K562 (cell line): ENCODE measurements at regions not wholly inside any gene's neighbourhood (a gene's known extent, or its start where the extent isn't known, plus 50 kb on each side); places are given as distances from the start of the nearest gene placed in this dataset.

Source experiments
- ASH1L ChIP-seq: fragments of 450-650 bp; IDR thresholded peaks from 2 replicates; pipeline ENCODE4 v1.6.1; 2018; ENCODE audit warnings: borderline replicate concordance, mild to moderate bottlenecking, low read depth; ENCODE audit not compliant: partially characterized antibody
- BHLHE40 ChIP-seq: IDR thresholded peaks from 2 replicates; pipeline ENCODE4 v1.6.1; 2011; ENCODE audit warnings: low read length, improper control_type of control experiment
- CTCF ChIP-seq, 3 experiments: IDR thresholded peaks in 2 of 3; conservative IDR thresholded peaks in 1 of 3; 2 replicates each; pipeline ENCODE4 v1.5.1; 2011 to 2012; ENCODE audit warnings: low read length in 3 of 3, mild to moderate bottlenecking in 3 of 3, control low read depth in 2 of 3, improper control_type of control experiment in 1 of 3, inconsistent platforms in 1 of 3, low read depth in 1 of 3, mixed read lengths in 1 of 3, moderate library complexity in 1 of 3; ENCODE audit not compliant: insufficient read depth in 2 of 3
- E2F6 ChIP-seq, 2 experiments: IDR thresholded peaks; 2 replicates each; pipeline ENCODE4 v1.6.1; 2011; ENCODE audit warnings: borderline replicate concordance in 1 of 2, control low read depth in 1 of 2, low read depth in 1 of 2, low read length in 1 of 2, mild to moderate bottlenecking in 1 of 2, mixed read lengths in 1 of 2, moderate library complexity in 1 of 2; ENCODE audit not compliant: insufficient read depth in 1 of 2, insufficient read length in 1 of 2, poor library complexity in 1 of 2, severe bottlenecking in 1 of 2; ENCODE audit errors: extremely low read depth in 1 of 2
- ETS2 ChIP-seq: IDR thresholded peaks from 2 replicates; pipeline ENCODE4 v1.6.1; 2016; ENCODE audit warnings: borderline replicate concordance, missing genetic modification characterization, mild to moderate bottlenecking, moderate library complexity, missing compliant biosample characterization; ENCODE audit not compliant: poor library complexity, severe bottlenecking
- EZH2 ChIP-seq: IDR thresholded peaks from 2 replicates; pipeline ENCODE4 v1.6.1; 2012; ENCODE audit warnings: low read depth, mild to moderate bottlenecking, inconsistent platforms, low read length, borderline replicate concordance
- KAT7 ChIP-seq: sonication (generic); formaldehyde crosslinking; IDR thresholded peaks from 2 replicates; pipeline ENCODE4 v1.8.0; 2022; ENCODE audit warnings: missing genetic modification reagents, mild to moderate bottlenecking, borderline replicate concordance
- POLR2A ChIP-seq: fragments of 450-650 bp; conservative IDR thresholded peaks from 2 replicates; pipeline ENCODE4 v1.6.1; 2016
- PYGO2 ChIP-seq: fragments of 450-650 bp; IDR thresholded peaks from 2 replicates; pipeline ENCODE4 v1.6.1; 2016; ENCODE audit warnings: mild to moderate bottlenecking, missing genetic modification characterization, moderate library complexity, missing compliant biosample characterization
- TAF7 ChIP-seq: fragments of 450-650 bp; IDR thresholded peaks from 2 replicates; pipeline ENCODE4 v1.6.1; 2016; ENCODE audit warnings: missing genetic modification characterization, missing compliant biosample characterization
- U2AF2 ChIP-seq: fragments of 200-400 bp; formaldehyde crosslinking; optimal IDR thresholded peaks from 2 replicates; pipeline ENCODE3; 2017; ENCODE audit warnings: low read depth, mild to moderate bottlenecking, low read length
- XRCC5 ChIP-seq: fragments of 200-400 bp; formaldehyde crosslinking; IDR thresholded peaks from 2 replicates; pipeline ENCODE4 v1.6.1; 2017; ENCODE audit warnings: low read depth, mild to moderate bottlenecking, low read length
- ZFP1 ChIP-seq: fragments of 450-650 bp; formaldehyde crosslinking; IDR thresholded peaks from 2 replicates; pipeline ENCODE4 v1.4.0; 2020; ENCODE audit warnings: mild to moderate bottlenecking, mixed read lengths
- TF ChIP-seq, protein P1 (sequence below): fragments of 450-650 bp; IDR thresholded peaks from one replicate; pipeline ENCODE4 v1.6.1; 2018; ENCODE audit warnings: mild to moderate bottlenecking, moderate library complexity; ENCODE audit not compliant: partially characterized antibody

GRCh38 chr2:181372646-181373040 lies 84.5 kb upstream of the ITGA4 start:
- TF ChIP-seq, protein P1, sequence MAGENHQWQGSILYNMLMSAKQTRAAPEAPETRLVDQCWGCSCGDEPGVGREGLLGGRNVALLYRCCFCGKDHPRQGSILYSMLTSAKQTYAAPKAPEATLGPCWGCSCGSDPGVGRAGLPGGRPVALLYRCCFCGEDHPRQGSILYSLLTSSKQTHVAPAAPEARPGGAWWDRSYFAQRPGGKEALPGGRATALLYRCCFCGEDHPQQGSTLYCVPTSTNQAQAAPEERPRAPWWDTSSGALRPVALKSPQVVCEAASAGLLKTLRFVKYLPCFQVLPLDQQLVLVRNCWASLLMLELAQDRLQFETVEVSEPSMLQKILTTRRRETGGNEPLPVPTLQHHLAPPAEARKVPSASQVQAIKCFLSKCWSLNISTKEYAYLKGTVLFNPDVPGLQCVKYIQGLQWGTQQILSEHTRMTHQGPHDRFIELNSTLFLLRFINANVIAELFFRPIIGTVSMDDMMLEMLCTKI, result no peak
- TF ChIP-seq CTCF (IDR thresholded peaks at IDR 0.05 in 2 of 3, conservative IDR thresholded peaks at IDR 0.05 in 1 of 3; ENCODE audit: insufficient read depth in 2 of 3, low read depth in 1 of 3, low read length in 3 of 3), result no peak
- no peak for TF ChIP-seq EZH2
- no peak for TF ChIP-seq PYGO2 (tag)
- TF ChIP-seq XRCC5, result no peak
- TF ChIP-seq TAF7 (tag), result no peak
- no peak for TF ChIP-seq U2AF2
- TF ChIP-seq KAT7, result no peak
- no peak for TF ChIP-seq ASH1L
- TF ChIP-seq POLR2A, result no peak
- no peak for TF ChIP-seq BHLHE40
- no peak for TF ChIP-seq ETS2 (tag)
- TF ChIP-seq E2F6 (IDR thresholded peaks at IDR 0.05; ENCODE audit: borderline replicate concordance in 1 of 2, extremely low read depth in 1 of 2, insufficient read depth in 1 of 2, insufficient read length in 1 of 2, low read depth in 1 of 2, low read length in 1 of 2, poor library complexity in 1 of 2, severe bottlenecking in 1 of 2), result no peak
- TF ChIP-seq ZFP1 (CRISPR knock-in tag), result no peak
